HG02840 (cell line): ENCODE measurements at regions not wholly inside any gene's neighbourhood (a gene's known extent, or its start where the extent isn't known, plus 50 kb on each side); places are given as distances from the start of the nearest gene placed in this dataset.
"Not testable (repeated sequence)": the region's sequence is repeated elsewhere in the genome, so short reads cannot be mapped to it uniquely, and the experiment has no call there.

Source experiments
- ATAC-seq: cut with Tn5 transposase; IDR thresholded peaks from one replicate; pipeline ENCODE4 v1.9.1; 2021; ENCODE audit warnings: mild to moderate bottlenecking, moderate library complexity, moderate number of reproducible peaks; ENCODE audit not compliant: unreplicated experiment, low FRiP score

GRCh38 chr11:92168936-92169335 is 55.7 kb upstream of the FAT3 start:
- no peak for ATAC-seq

GRCh38 chr11:92167571-92167970 is 57.0 kb upstream of the FAT3 start:
- no peak for ATAC-seq

- no peak for ATAC-seq
Observed at GRCh38 chr11:92166335-92166734, 58.3 kb upstream of the FAT3 start.

- ATAC-seq = no peak
Observed at GRCh38 chr11:92163879-92164278, 60.7 kb upstream of the FAT3 start.

GRCh38 chr11:92162776-92163175 is 61.8 kb upstream of the FAT3 start:
- no peak for ATAC-seq

GRCh38 chr11:92159931-92160330 is 64.7 kb upstream of the FAT3 start:
- ATAC-seq = no peak

- not testable (repeated sequence) for ATAC-seq
Observed at GRCh38 chr11:92157390-92157789, 67.2 kb upstream of the FAT3 start.

- ATAC-seq = no peak
Observed at GRCh38 chr11:92154611-92155010, 70.0 kb upstream of the FAT3 start.

GRCh38 chr11:92154110-92154509 is 70.5 kb upstream of the FAT3 start:
- no peak for ATAC-seq

GRCh38 chr11:92153542-92153941 is 71.1 kb upstream of the FAT3 start:
- no peak for ATAC-seq

- ATAC-seq = no peak
Observed at GRCh38 chr11:92152245-92152644, 72.4 kb upstream of the FAT3 start.

- no peak for ATAC-seq
Observed at GRCh38 chr11:92149996-92150395, 74.6 kb upstream of the FAT3 start.

- ATAC-seq = no peak
Observed at GRCh38 chr11:92141725-92142124, 82.9 kb upstream of the FAT3 start.

GRCh38 chr11:92141159-92141558 is 83.5 kb upstream of the FAT3 start:
- no peak for ATAC-seq

GRCh38 chr11:92140021-92140420 is 84.6 kb upstream of the FAT3 start:
- ATAC-seq = no peak

- no peak for ATAC-seq
Observed at GRCh38 chr11:92138296-92138695, 86.3 kb upstream of the FAT3 start.

GRCh38 chr11:92137747-92138146 is 86.9 kb upstream of the FAT3 start:
- no peak for ATAC-seq

- no peak for ATAC-seq
Observed at GRCh38 chr11:92136797-92137196, 87.8 kb upstream of the FAT3 start.

GRCh38 chr11:92131289-92131865 is 93.2 kb upstream of the FAT3 start:
- no peak for ATAC-seq

- no peak for ATAC-seq
Observed at GRCh38 chr11:92130421-92130831, 94.2 kb upstream of the FAT3 start.

GRCh38 chr11:92129811-92130210 is 94.8 kb upstream of the FAT3 start:
- no peak for ATAC-seq

- no peak for ATAC-seq
Observed at GRCh38 chr11:92128026-92128425, 96.6 kb upstream of the FAT3 start.

GRCh38 chr11:92125321-92125720 is 99.3 kb upstream of the FAT3 start:
- ATAC-seq = no peak
